Inflammatory macrophage treated with lipopolysaccharide for 4 hours (primary cell): ENCODE measurements at regions not wholly inside any gene's neighbourhood (a gene's known extent, or its start where the extent isn't known, plus 50 kb on each side); places are given as distances from the start of the nearest gene placed in this dataset.
A peak's percentile ranks its signal among the peaks of the same experiment; 100 is the strongest.
"Not testable (repeated sequence)": the region's sequence is repeated elsewhere in the genome, so short reads cannot be mapped to it uniquely, and the experiment has no call there.

Experiments
- DNase-seq: peaks from one replicate; pipeline ENCODE4 v3.0.0-alpha.2; 2020

DNA sequence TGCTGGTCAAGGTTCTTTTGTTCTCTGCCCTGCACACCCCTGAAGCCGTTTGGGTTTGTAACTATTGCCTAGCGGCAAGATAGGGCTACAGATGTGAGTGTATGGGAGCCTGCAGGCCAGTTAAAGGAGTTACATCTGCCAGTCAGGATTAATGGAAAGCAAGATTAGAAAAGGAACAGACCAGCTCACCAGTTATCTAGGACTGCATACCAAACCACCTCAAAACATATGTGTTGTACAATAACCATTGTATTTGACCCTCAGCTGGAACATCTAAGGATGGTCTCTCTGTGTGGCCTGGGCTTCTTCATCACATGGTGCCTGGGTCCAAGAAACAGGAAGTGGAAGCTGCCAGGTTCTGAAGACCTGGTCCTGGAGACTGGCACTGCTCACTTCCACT, 52.5 kb upstream of the FBXO28 start:
- no peak for DNase-seq

- DNase-seq: no peak
Measured at GRCh38 chr1:224059897-224060427, 53.9 kb upstream of the FBXO28 start.

DNA sequence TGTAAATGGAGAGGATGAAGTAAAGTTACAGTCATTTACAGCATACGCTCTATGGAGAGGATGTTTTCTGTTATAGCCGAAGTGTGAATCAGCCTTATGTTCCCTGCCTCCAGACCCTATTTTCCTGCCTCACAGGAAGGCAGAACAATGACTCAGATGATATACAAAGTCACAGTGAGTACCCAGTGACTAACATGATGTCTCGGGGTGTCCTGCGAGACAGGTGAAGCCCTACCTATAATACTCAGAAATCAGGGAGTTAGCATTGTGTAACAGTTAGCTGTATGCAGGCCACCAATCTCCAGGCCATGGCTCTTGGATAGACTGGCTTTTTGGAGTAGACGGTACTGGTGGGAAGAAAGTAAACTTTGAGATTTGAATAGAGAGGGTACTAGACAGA, 55.6 kb upstream of the FBXO28 start:
- DNase-seq: no peak

- DNase-seq: no peak
Measured at GRCh38 chr1:224057461-224058199, 56.3 kb upstream of the FBXO28 start.

DNA sequence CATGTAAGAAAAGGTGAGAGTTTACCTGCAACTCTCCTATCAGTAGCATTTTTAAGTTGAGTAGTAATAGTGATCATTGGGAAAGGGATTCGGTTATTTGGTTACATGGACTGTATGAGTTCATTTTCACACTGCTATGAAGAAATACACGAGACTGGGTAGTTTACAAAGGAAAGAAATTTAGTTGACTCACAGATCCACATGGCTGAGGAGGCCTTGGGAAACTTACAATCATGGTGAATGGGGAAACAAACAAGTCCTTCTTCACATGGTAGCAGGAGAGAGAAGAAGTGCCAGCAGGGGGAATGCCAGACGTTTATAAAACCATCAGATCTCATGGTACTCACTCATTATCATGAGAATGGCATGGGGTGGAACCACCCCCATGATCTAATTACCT, 59.3 kb upstream of the FBXO28 start:
- DNase-seq: peak; percentile 16

DNA sequence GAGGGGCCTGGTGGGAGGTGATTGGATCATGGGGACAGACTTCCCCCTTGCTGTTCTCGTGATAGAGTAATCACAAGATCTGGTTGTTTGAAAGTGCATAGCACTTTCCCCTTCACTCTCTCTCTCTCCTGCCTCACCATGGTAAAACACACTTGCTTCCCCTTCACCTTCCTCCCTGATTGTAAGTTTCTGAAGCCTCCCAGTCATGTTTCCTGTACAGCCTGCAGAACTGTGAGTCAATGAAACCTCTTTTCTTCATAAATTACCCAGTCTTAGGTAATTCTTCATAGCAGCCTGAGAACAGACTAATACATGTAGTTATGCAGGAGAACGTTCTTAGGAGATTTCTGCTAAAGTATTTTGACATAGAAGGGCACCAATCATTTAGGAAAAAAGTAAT, 59.9 kb upstream of the FBXO28 start:
- peak; percentile 40 for DNase-seq

GRCh38 chr1:224053456-224053855, 60.5 kb upstream of the FBXO28 start:
- no peak for DNase-seq

GRCh38 chr1:224052772-224053171, 61.1 kb upstream of the FBXO28 start:
- DNase-seq: peak; percentile 6

DNA sequence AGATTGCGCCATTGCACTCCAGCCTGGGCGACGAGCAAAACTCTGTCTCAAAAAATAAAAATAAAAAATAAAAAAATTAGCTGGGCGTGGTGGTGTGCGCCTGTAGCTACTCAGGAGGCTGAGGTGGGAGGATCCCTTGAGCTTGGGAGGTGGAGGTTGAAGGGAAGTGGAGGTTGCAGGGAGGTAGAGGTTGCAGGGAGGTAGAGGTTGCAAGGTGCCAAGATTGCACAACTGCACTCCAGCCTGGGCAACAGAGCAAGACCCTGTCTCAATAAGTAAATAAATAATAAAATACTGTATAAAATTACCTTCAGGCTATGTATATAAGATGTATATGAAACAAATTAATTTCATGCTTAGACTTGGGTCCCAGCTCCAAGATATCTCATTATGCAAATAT, 62.1 kb upstream of the FBXO28 start:
- DNase-seq: not testable (repeated sequence)

DNA sequence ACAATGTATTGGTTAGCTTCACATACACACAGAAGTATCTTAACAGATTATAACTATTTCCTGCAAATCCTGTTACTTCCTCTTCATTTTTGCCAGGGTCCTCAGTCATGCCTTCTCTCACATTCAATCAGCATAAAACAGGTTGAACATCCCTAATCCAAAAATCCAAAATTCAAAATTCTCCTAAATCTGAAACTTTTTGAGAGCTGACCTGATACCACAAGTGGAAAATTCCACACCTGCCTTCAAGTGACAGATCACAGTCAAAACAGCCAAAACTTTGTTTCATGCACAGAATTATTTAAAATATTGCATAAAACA, 62.9 kb upstream of the FBXO28 start:
- DNase-seq: no peak

DNA sequence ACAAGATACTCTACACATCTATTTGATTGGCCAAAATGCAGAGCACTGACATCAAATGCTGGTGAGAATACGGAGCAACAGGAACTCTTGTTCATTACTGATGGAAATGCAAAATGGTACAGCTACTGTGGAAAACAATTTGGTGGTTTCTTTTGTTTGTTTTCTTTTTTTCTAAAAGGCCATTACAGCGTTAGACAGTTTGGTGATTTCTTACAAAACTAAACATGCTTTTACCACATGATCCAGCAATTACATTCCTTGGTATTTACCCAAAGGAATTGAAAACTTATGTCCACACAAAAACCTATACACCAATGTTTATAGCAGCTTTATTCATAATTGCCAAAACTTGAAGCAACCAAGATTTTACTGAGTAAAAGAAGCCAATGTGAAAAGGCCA, 66.4 kb upstream of the FBXO28 start:
- DNase-seq: no peak

DNA sequence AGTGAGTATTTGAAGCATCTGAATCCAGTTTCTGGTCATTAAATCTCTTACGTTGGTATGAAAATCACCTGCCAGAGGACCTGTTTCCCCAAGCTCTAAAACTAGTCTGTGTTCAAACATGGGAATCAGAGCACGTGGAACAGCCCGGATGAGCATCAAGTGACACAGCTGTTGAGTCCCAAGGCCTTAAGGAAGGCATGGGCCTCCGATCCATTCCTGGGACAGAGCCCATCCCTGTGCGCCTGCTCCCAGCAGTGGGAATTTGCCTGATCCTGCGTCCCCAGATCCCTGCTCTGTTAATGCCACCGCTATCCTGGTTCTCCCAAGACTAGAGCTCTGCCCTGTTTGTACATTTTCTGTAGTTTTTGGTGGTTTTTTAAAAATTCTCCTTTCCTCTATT, 68.4 kb upstream of the FBXO28 start:
- DNase-seq: no peak

DNA sequence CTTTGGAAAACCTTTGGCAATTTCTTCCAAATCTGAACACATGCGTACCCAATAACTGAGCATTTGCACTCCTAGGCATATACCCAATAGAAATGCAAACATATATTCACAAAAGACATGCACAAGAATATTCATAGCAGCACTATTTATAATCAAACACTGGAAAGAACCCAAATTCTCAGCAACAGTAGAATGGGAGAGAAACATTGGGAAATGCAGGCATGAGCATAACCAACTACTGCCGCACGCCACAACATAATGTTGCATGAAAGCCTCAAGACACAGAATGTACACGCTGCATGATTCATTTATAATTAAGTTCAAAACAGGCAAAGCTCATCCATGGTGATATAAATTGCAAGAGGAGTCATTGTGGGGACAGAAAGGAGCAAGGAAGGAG, 69.5 kb upstream of the FBXO28 start:
- no peak for DNase-seq

GRCh38 chr1:224042557-224043118, 71.3 kb upstream of the FBXO28 start:
- DNase-seq: no peak

GRCh38 chr1:224041032-224041431, 72.9 kb upstream of the FBXO28 start:
- no peak for DNase-seq

DNA sequence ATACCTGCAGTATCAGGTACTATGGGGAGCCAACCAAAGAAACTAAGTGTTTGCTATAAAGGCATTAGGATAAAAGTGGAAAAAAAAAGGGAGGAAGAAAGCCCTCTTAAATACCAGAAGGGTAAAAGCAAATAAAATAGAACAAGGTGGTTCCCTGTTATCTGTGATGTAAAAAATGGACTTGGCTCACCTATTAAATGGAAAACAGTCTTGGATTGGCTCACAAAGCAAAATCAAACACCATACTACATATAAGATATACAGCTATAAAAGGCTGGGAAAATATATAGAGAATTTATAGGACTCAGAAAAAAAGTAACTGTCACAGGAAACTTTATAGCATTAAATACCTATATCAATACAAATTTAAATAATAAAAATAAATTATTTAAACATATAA, 73.5 kb upstream of the FBXO28 start:
- DNase-seq: not testable (repeated sequence)

- DNase-seq: not testable (repeated sequence)
Measured at GRCh38 chr1:224040006-224040405, 73.9 kb upstream of the FBXO28 start.

GRCh38 chr1:224038832-224039231, 75.1 kb upstream of the FBXO28 start:
- not testable (repeated sequence) for DNase-seq

- not testable (repeated sequence) for DNase-seq
Measured at GRCh38 chr1:224037362-224037761, 76.5 kb upstream of the FBXO28 start.

GRCh38 chr1:224032608-224033276, 81.2 kb upstream of the FBXO28 start:
- DNase-seq: not testable (repeated sequence)

GRCh38 chr1:224031986-224032385, 81.9 kb upstream of the FBXO28 start:
- DNase-seq: not testable (repeated sequence)

GRCh38 chr1:224030257-224030656, 83.7 kb upstream of the FBXO28 start:
- not testable (repeated sequence) for DNase-seq

DNA sequence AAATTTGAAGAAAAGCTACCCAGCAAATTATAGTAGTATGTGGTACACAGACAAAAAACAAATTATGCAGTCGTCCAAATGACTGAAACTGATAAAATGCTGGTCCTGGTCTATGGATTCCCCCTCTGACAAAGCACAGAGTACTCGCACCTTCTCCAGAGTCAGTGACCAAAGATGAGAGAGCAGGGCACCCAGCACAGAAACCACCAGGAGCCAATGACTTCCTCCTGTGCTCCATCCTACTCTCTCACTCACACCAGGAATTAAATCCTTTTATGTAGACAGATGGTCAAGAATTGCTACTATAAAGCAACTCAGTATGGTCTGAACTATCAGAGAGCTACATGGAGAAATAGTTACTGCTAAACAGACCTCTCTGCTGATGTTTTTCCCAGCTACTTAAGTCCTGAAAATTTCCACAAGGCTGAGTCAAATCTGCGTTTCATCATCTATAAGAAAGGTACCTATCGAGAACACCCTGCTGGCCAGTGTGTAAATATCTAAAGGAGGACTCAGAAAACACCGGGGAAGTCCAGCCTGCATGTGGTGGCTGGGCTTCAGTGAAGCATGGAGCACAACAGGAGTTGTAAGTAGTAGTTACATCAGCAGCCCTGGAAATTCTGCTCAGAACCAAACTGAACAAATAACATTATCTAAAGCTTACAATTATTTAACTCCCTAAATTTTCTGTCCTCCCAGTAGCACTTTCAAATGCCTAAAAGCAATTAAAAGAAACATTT, 84.5 kb upstream of the FBXO28 start:
- not testable (repeated sequence) for DNase-seq
